Activated naive CD4-positive, alpha-beta T cell treated with anti-CD3 and anti-CD28 coated beads, Interleukin-2, amount 10 ng/mL, durations not matched to agents 7 days and 5 days (primary cell): ENCODE measurements at regions not wholly inside any gene's neighbourhood (a gene's known extent, or its start where the extent isn't known, plus 50 kb on each side); places are given as distances from the start of the nearest gene placed in this dataset.

Experiments used
- CTCF ChIA-PET: fragments of 350-600 bp; sonication (Branson Sonifier 250); formaldehyde crosslinking; loops from one replicate; lab custom pipeline; 2021; ENCODE audit warnings: antibody characterized with exemption; lab: Charles Lee
- DNase-seq: peaks from one replicate; pipeline ENCODE4 v3.0.0-alpha.2; 2020
- H3K27ac Mint-ChIP-seq: one replicate; pipeline ENCODE4 v1.8.0; 2021; ENCODE audit warnings: mild to moderate bottlenecking, moderate library complexity, mixed read lengths
- H3K27me3 Mint-ChIP-seq: one replicate; pipeline ENCODE4 v1.8.0; 2021; ENCODE audit warnings: mild to moderate bottlenecking, mixed read lengths
- H3K36me3 Mint-ChIP-seq: one replicate; pipeline ENCODE4 v1.8.0; 2021; ENCODE audit warnings: mixed read lengths
- H3K4me1 Mint-ChIP-seq: one replicate; pipeline ENCODE4 v1.8.0; 2021; ENCODE audit warnings: mixed read lengths
- H3K4me3 Mint-ChIP-seq: one replicate; pipeline ENCODE4 v1.8.0; 2021; ENCODE audit warnings: mild to moderate bottlenecking, moderate library complexity, mixed read lengths
- H3K9me3 Mint-ChIP-seq: one replicate; pipeline ENCODE4 v1.8.0; 2021; ENCODE audit warnings: mixed read lengths

GRCh38 chr17:34204402-34204801 is 50.7 kb upstream of the CCL2 start:
- Mint-ChIP-seq H3K36me3 (no peaks in the 10 kb centered on the region), H3K9me3 (no peaks in the 10 kb centered on the region), H3K4me1 (peaks cover 2% of the 10 kb centered on the region), H3K27ac (no peak overlapping the region), H3K4me3 (no peak overlapping the region), H3K27me3 (peaks cover 26% of the 10 kb centered on the region)
- CTCF ChIA-PET = interaction anchor here (8.6 kb wide), 1 partner anchor 155 kb away, joined by 316 read pairs; the partner anchor contains the start of genes CCL1 and CCL13
- no peak for DNase-seq
